Prostate gland (tissue), 2 donors: ENCODE measurements at regions not wholly inside any gene's neighbourhood (a gene's known extent, or its start where the extent isn't known, plus 50 kb on each side); places are given as distances from the start of the nearest gene placed in this dataset.
"Not testable (repeated sequence)": the region's sequence is repeated elsewhere in the genome, so short reads cannot be mapped to it uniquely, and the experiment has no call there.

ENCODE experiments used
- POLR2A ChIP-seq: fragments of 450-650 bp; IDR thresholded peaks from one replicate; pipeline ENCODE4 v1.6.1; 2016; ENCODE audit warnings: antibody characterized with exemption, mild to moderate bottlenecking
- POLR2AphosphoS5 ChIP-seq: sonication (generic); formaldehyde crosslinking; IDR thresholded peaks from one replicate; pipeline ENCODE4 v1.6.1; 2017; ENCODE audit warnings: antibody characterized with exemption
- TF ChIP-seq, protein P1 (sequence below), 4 experiments: fragments of 200-600 bp in 2 of 4; fragments of 450-650 bp in 2 of 4; sonication (generic) in 2 of 4; IDR thresholded peaks; 1 replicate in 3 of 4; 2 replicates in 1 of 4; pipeline ENCODE4 v1.5.1; 2016 to 2019; ENCODE audit warnings: antibody characterized with exemption in 4 of 4, mild to moderate bottlenecking in 2 of 4, moderate library complexity in 2 of 4

DNA sequence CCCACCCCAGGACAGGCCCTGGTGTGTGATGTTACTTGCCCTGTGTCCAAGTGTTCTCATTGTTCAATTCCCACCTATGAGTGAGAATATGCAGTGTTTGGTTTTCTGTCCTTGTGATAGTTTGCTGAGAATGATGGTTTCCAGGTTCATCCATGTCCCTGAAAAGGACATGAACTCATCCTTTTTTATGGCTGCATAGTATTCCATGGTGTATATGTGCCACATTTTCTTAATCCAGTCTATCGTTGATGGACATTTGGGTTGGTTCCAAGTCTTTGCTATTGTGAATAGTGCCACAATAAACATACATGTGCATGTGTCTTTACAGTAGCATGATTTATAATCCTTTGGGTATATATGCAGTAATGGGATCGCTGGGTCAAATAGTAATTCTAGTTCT is 340.2 kb upstream of the MEIS1 start:
- TF ChIP-seq POLR2AphosphoS5, POLR2A: not testable (repeated sequence)
- TF ChIP-seq, protein P1, sequence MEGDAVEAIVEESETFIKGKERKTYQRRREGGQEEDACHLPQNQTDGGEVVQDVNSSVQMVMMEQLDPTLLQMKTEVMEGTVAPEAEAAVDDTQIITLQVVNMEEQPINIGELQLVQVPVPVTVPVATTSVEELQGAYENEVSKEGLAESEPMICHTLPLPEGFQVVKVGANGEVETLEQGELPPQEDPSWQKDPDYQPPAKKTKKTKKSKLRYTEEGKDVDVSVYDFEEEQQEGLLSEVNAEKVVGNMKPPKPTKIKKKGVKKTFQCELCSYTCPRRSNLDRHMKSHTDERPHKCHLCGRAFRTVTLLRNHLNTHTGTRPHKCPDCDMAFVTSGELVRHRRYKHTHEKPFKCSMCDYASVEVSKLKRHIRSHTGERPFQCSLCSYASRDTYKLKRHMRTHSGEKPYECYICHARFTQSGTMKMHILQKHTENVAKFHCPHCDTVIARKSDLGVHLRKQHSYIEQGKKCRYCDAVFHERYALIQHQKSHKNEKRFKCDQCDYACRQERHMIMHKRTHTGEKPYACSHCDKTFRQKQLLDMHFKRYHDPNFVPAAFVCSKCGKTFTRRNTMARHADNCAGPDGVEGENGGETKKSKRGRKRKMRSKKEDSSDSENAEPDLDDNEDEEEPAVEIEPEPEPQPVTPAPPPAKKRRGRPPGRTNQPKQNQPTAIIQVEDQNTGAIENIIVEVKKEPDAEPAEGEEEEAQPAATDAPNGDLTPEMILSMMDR (IDR thresholded peaks at IDR 0.05) = not testable (repeated sequence)
